GM19468 (cell line): ENCODE measurements at regions not wholly inside any gene's neighbourhood (a gene's known extent, or its start where the extent isn't known, plus 50 kb on each side); places are given as distances from the start of the nearest gene placed in this dataset.
A peak's percentile ranks its signal among the peaks of the same experiment; 100 is the strongest.

Source experiments
- ATAC-seq: cut with Tn5 transposase; IDR thresholded peaks from one replicate; pipeline ENCODE4 v1.9.1; 2021; ENCODE audit warnings: mild to moderate bottlenecking, moderate library complexity, moderate number of reproducible peaks; ENCODE audit not compliant: unreplicated experiment; ENCODE audit errors: extremely low read depth

DNA sequence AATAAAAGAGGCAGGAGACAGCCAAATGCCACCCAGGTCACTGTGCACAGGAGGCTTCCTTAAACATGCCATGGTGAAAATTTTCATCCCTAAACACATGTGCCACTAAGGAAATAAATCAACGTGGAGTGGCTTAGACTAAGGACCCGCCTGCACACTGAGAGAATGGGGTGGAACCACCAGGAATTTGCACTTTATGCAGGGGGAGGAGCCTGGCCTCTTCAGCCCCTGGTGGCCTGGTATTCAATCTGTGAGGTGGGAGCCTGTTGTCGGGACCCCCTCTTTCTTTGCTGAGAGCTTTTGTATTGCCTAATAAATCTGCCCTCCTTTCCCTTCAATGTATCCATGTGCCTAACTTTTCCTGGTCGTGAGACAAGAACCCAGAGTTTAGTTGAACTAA, 204.6 kb upstream of the NRP1 start:
- ATAC-seq, result no peak

GRCh38 chr10:33537066-33537465, 202.6 kb upstream of the NRP1 start:
- ATAC-seq, result no peak

DNA sequence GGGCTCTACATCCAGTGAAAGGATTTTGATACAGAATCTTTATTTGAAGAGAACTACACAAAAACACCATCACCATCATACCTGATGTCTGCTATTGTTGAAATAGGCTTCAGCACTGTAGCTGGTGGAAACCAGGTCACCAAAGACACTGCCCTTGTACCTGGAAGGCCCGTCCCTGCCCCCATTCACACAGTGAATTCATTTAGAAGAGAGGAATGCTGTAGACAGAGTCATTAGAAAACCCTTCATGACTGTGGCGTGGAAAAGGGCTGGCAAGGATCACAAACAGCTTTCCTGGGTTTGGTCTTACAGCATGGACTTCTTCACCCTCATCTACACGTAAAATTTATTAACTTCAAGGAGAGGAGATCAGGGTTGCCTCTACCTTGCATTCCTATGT, 202.0 kb upstream of the NRP1 start:
- no peak for ATAC-seq

- no peak for ATAC-seq
Observed at GRCh38 chr10:33535866-33536265, 201.4 kb upstream of the NRP1 start.

- ATAC-seq, result no peak
Observed at GRCh38 chr10:33534416-33534815, 199.9 kb upstream of the NRP1 start.

- no peak for ATAC-seq
Observed at GRCh38 chr10:33533612-33534011, 199.1 kb upstream of the NRP1 start.

DNA sequence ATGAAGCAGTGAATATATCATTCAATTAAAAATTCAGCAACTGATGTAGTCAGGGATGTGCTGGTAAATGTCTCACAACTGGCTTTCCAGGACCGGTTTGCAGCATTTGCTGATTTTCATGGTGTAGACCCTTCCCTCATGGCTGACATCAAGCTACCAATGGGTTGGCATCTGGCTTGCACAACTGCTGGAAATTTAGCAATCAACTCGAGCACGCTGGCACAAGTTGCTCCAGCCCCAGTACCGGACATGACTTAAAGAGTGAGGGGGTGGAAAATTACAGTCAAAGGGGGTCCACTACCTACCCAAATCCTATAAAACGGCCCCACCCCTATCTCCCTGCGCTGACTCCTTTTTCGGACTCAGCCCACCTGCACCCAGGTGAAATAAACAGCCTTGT, 198.4 kb upstream of the NRP1 start:
- no peak for ATAC-seq

GRCh38 chr10:33529234-33529633, 194.8 kb upstream of the NRP1 start:
- ATAC-seq, result no peak

- no peak for ATAC-seq
Observed at GRCh38 chr10:33524966-33525365, 190.5 kb upstream of the NRP1 start.

DNA sequence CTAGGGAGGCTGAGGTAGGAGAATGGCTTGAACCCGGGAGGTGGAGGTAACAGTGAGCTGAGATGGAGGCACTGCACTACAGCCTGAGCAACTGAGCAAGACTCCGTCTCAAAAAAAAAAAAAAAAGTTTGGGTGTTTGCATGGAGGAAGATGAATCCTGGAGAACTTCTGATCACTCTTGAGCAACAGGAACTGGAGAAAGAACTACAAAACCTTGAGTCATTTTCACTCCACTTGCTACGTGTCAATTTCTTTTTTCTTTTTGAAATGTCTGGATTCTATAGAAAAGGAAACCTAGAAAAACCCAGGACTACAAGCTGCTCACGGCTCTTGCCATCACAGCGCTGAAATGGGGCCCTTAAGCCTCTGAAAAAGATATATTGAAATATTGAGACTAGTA, 189.6 kb upstream of the NRP1 start:
- ATAC-seq, result no peak

GRCh38 chr10:33523236-33523792, 188.8 kb upstream of the NRP1 start:
- ATAC-seq, result no peak

GRCh38 chr10:33521904-33522303, 187.4 kb upstream of the NRP1 start:
- no peak for ATAC-seq

DNA sequence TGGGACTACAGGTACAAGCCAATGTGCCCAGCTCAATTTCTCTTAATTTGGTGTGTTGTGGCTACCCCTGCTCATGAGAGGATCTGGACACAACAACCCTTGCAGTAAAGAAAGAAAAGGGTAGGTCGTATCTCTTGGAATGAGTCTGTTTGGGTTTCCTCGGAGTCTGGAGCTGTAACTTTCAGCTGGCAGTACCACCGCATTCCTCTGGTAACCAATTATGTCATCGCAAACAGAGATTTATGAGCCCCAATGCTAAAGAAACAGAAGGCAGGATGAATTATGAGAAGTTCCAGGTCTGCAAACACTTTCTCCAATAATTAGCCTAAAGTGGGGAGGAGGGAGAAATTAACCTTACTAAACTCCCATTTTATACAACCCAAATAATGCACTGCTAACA, 186.6 kb upstream of the NRP1 start:
- no peak for ATAC-seq

- ATAC-seq, result no peak
Observed at GRCh38 chr10:33520223-33520622, 185.8 kb upstream of the NRP1 start.

DNA sequence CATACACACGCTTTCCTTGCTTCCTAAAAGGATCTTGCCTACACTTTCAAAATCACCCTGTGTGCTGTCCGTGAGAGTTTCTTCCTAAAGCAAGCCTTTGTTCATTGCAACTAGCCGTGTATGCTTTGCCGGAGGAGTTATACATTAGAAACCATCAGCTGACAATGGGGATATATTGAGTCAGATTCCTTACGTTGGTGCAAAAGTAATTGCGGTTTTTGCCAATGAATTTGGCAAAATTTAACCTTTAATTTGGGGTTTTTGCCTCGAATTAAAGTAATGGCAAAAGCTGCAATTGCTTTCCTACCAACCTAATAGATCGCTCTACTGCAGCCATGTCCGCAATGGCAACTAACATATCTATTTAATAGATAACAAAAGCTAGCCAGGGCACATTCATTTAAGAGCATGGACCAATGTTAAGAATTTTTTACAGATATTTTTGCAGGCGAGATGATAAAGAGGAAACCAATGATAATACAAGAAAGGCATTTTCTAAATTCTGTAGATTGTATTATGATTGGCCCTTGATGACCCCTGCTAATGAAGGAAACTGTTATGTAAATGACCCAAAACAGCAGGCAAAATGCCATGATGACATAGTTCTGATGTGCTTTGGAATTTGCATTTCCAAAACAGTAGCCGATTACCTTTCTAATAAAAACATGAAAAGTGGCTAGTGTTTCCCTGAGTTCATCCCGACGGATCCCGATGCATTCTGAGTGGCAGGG, 184.8 kb upstream of the NRP1 start:
- no peak for ATAC-seq

DNA sequence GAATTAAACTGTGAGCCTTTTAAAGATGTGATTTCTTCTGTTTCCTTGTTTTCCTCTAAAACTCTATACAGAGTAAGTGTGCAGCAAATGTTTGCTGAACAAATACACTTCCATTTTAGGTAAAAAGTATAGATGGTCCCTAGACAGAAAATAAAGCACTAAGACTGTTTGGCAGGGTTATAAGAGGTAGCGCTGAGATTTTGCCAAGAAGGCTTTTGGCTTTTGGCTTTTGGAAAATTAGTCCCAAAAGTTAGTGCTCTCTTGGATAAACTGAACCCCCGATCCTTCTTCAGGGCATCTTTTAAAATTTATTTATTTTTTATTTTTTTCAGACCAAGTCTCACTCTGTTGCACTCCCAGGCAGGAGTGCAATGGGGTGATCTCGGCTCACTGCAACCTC, 175.7 kb upstream of the NRP1 start:
- no peak for ATAC-seq

- ATAC-seq, result peak; percentile 33
Observed at GRCh38 chr10:33509231-33509831, 174.9 kb upstream of the NRP1 start.

- no peak for ATAC-seq
Observed at GRCh38 chr10:33507662-33508425, 173.4 kb upstream of the NRP1 start.

DNA sequence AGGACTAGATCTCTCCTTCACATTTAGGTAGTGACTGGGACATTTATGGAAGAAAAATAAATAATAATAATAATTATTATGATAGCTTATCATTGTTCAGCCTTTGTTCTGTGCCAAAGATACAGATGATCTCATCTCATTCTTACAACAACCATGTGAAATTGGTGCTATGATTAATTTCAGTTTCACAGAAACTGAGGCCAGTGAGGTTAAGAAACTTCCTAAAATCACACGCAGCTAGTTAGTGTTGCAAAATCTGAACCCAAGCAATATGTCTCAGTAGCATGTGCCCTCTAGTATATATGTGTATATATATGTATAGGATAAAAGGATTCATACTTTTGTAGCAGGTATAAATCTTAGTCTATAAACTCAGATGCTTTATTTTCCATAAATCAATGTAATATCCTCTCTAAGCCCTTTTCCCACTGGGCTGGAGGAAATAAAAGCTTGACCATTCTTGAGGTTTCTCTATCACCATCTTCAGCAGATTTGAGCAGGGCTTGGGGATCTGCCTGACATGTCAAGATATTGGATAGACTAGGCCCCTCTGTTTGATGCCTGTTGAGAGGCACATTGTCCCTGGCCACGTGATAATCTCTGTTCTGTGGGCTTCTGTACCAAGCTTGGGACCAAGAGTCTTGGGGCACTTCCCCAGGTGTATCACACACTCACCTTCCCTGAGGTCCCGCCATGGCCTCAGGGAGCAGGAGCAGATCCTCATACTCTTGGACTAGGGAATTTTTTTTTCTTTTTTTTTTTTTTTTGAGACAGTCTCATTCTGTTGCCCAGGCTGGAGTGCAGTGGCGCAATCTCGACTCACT, 172.6 kb upstream of the NRP1 start:
- ATAC-seq, result peak; percentile 87

- no peak for ATAC-seq
Observed at GRCh38 chr10:33506391-33506790, 171.9 kb upstream of the NRP1 start.
